DND-41 (cell line): ENCODE measurements at regions not wholly inside any gene's neighbourhood (a gene's known extent, or its start where the extent isn't known, plus 50 kb on each side); places are given as distances from the start of the nearest gene placed in this dataset.
A peak's percentile ranks its signal among the peaks of the same experiment; 100 is the strongest.

Experiments used
- ATAC-seq: fragments of 200-7000 bp; cut with Tn5 transposase; 3 replicates; pipeline ENCODE4 v1.9.1; 2021; ENCODE audit warnings: low read depth; ENCODE audit not compliant: insufficient read depth
- DNase-seq: peaks from one replicate; pipeline ENCODE4 v3.0.0-alpha.2; 2020
- H2AFZ ChIP-seq: 2 replicates; pipeline ENCODE4 v1.6.0; 2012; ENCODE audit warnings: low read depth, low read length
- H3K27ac ChIP-seq: 2 replicates; pipeline ENCODE4 v1.5.1; 2012; ENCODE audit warnings: low read length, inconsistent platforms
- H3K27me3 ChIP-seq: fragments of 200-600 bp; sonication (generic); 2 replicates; pipeline ENCODE4 v1.6.0; 2012; ENCODE audit warnings: low read length, mild to moderate bottlenecking, inconsistent platforms; ENCODE audit not compliant: insufficient read depth, poor library complexity
- H3K36me3 ChIP-seq: 2 replicates; pipeline ENCODE4 v1.5.1; 2012; ENCODE audit warnings: low read length, inconsistent platforms; ENCODE audit not compliant: insufficient read depth
- H3K4me1 ChIP-seq: 2 replicates; pipeline ENCODE4 v1.5.1; 2012; ENCODE audit warnings: mild to moderate bottlenecking, low read length; ENCODE audit not compliant: insufficient read depth
- H3K4me2 ChIP-seq: 2 replicates; pipeline ENCODE4 v1.6.0; 2012; ENCODE audit warnings: mild to moderate bottlenecking, moderate library complexity, low read length, inconsistent platforms; ENCODE audit not compliant: insufficient read depth
- H3K4me3 ChIP-seq, 2 experiments: fragments of 200-600 bp in 1 of 2; shearing (Covaris generic) in 1 of 2; 2 replicates each; pipeline ENCODE4 v1.5.1; 2012 to 2016; ENCODE audit warnings: inconsistent platforms in 2 of 2, low read length in 2 of 2, mild to moderate bottlenecking in 2 of 2, low read depth in 1 of 2, moderate library complexity in 1 of 2
- H3K79me2 ChIP-seq: 2 replicates; pipeline ENCODE4 v1.6.0; 2012; ENCODE audit warnings: low read length, inconsistent platforms; ENCODE audit not compliant: insufficient read depth
- H3K9ac ChIP-seq: 2 replicates; pipeline ENCODE4 v1.6.0; 2012; ENCODE audit warnings: low read depth, mild to moderate bottlenecking, inconsistent platforms, low read length, moderate library complexity
- H3K9me3 ChIP-seq: 2 replicates; pipeline ENCODE4 v1.5.1; 2012; ENCODE audit warnings: low read length, moderate library complexity, mild to moderate bottlenecking, inconsistent platforms; ENCODE audit not compliant: insufficient read depth, severe bottlenecking
- H4K20me1 ChIP-seq: 2 replicates; pipeline ENCODE4 v1.6.0; 2012; ENCODE audit warnings: low read length; ENCODE audit not compliant: insufficient read depth
- CTCF ChIP-seq: IDR thresholded peaks from 2 replicates; pipeline ENCODE4 v1.5.1; 2012; ENCODE audit warnings: borderline replicate concordance, low read length, moderate library complexity, mild to moderate bottlenecking; ENCODE audit not compliant: poor library complexity, severe bottlenecking; ENCODE audit errors: extremely low read depth
- EZH2 ChIP-seq: IDR thresholded peaks from 3 replicates; pipeline ENCODE4 v1.6.1; 2012; ENCODE audit warnings: borderline replicate concordance, low read depth, mild to moderate bottlenecking, moderate library complexity, low read length, inconsistent platforms; ENCODE audit not compliant: severe bottlenecking

- Histone ChIP-seq H2AFZ (peak overlapping the region; percentile 72), H3K9ac (no peak overlapping the region; the same call in 1 of the 2 replicates), H4K20me1 (no peaks in the 10 kb centered on the region), H3K79me2 (no peaks in the 10 kb centered on the region), H3K4me2 (peak overlapping the region; percentile 40), H3K27ac (peak overlapping the region; percentile 74), H3K4me1 (peaks cover 24% of the 10 kb centered on the region), H3K36me3 (no peaks in the 10 kb centered on the region), H3K4me3 (peak overlapping the region in 1 of 2 experiments; percentile 33; a peak in 1 of 4 replicates), H3K9me3 (no peaks in the 10 kb centered on the region), H3K27me3 (no peaks in the 10 kb centered on the region)
- DNase-seq (peak; percentile 62), ATAC-seq (peak; percentile 89)
- TF ChIP-seq CTCF (no peak), EZH2 (no peak)
Observed at GRCh38 chrX:39877905-39878304, 219.9 kb downstream of the BCOR start.

- no peak overlapping the region for H3K27ac ChIP-seq
- no peaks in the 10 kb centered on the region for H3K36me3 ChIP-seq
- no peak for DNase-seq
- no peak for ATAC-seq
- H3K4me3 ChIP-seq = no peak overlapping the region
- no peaks in the 10 kb centered on the region for H4K20me1 ChIP-seq
- H3K9me3 ChIP-seq = no peaks in the 10 kb centered on the region
- no peak overlapping the region for H3K4me2 ChIP-seq
- no peak overlapping the region for H2AFZ ChIP-seq
- peaks cover 4% of the 10 kb centered on the region for H3K4me1 ChIP-seq
- no peak for TF ChIP-seq CTCF
- TF ChIP-seq EZH2 = no peak
- no peak overlapping the region for H3K9ac ChIP-seq
- no peaks in the 10 kb centered on the region for H3K79me2 ChIP-seq
- H3K27me3 ChIP-seq = no peaks in the 10 kb centered on the region
Observed at GRCh38 chrX:39883666-39884065, 214.1 kb downstream of the BCOR start.

- no peaks in the 10 kb centered on the region for H3K27me3 ChIP-seq
- DNase-seq = no peak
- TF ChIP-seq EZH2 (no peak), CTCF (no peak)
- ATAC-seq = no peak
- no peaks in the 10 kb centered on the region for H3K79me2 ChIP-seq
- H3K36me3 ChIP-seq = no peaks in the 10 kb centered on the region
- H3K9ac ChIP-seq = no peak overlapping the region
- no peak overlapping the region for H2AFZ ChIP-seq
- H3K4me2 ChIP-seq = no peak overlapping the region
- no peak overlapping the region for H3K27ac ChIP-seq
- no peaks in the 10 kb centered on the region for H3K9me3 ChIP-seq
- no peak overlapping the region for H3K4me3 ChIP-seq
- no peaks in the 10 kb centered on the region for H3K4me1 ChIP-seq
- no peaks in the 10 kb centered on the region for H4K20me1 ChIP-seq
Observed at GRCh38 chrX:39886282-39886681, 211.5 kb downstream of the BCOR start.

GRCh38 chrX:39888730-39889129, 209.0 kb downstream of the BCOR start:
- no peak for TF ChIP-seq CTCF
- TF ChIP-seq EZH2 = no peak
- H3K9me3 ChIP-seq = no peaks in the 10 kb centered on the region
- DNase-seq (no peak), ATAC-seq (no peak)
- no peak overlapping the region for H3K9ac ChIP-seq
- H3K27me3 ChIP-seq = no peaks in the 10 kb centered on the region
- no peak overlapping the region for H2AFZ ChIP-seq
- H4K20me1 ChIP-seq = no peaks in the 10 kb centered on the region
- no peaks in the 10 kb centered on the region for H3K79me2 ChIP-seq
- no peak overlapping the region for H3K4me3 ChIP-seq
- no peak overlapping the region for H3K27ac ChIP-seq
- no peaks in the 10 kb centered on the region for H3K36me3 ChIP-seq
- H3K4me1 ChIP-seq = no peaks in the 10 kb centered on the region
- no peak overlapping the region for H3K4me2 ChIP-seq
